GM19438 (cell line): ENCODE measurements at regions not wholly inside any gene's neighbourhood (a gene's known extent, or its start where the extent isn't known, plus 50 kb on each side); places are given as distances from the start of the nearest gene placed in this dataset.
"Not testable (repeated sequence)": the region's sequence is repeated elsewhere in the genome, so short reads cannot be mapped to it uniquely, and the experiment has no call there.

Source experiments
- ATAC-seq: cut with Tn5 transposase; IDR thresholded peaks from one replicate; pipeline ENCODE4 v1.9.1; 2021; ENCODE audit warnings: low read depth; ENCODE audit not compliant: unreplicated experiment

- no peak for ATAC-seq
These were observed 169.1 kb upstream of the TRIB2 start for GRCh38 chr2:12547566-12548170.

- ATAC-seq = no peak
These were observed 167.8 kb upstream of the TRIB2 start for GRCh38 chr2:12548906-12549305.

GRCh38 chr2:12549641-12550040 is 167.1 kb upstream of the TRIB2 start:
- ATAC-seq = no peak

- ATAC-seq = no peak
These were observed 164.6 kb upstream of the TRIB2 start for GRCh38 chr2:12552092-12552491.

- no peak for ATAC-seq
These were observed 162.3 kb upstream of the TRIB2 start for GRCh38 chr2:12554224-12555011.

- ATAC-seq = no peak
These were observed 161.6 kb upstream of the TRIB2 start for GRCh38 chr2:12555012-12555645.

- no peak for ATAC-seq
These were observed 160.0 kb upstream of the TRIB2 start for GRCh38 chr2:12556762-12557161.

- ATAC-seq = no peak
These were observed 159.0 kb upstream of the TRIB2 start for GRCh38 chr2:12557688-12558087.

- no peak for ATAC-seq
These were observed 158.2 kb upstream of the TRIB2 start for GRCh38 chr2:12558519-12558918.

- ATAC-seq = no peak
These were observed 156.1 kb upstream of the TRIB2 start for GRCh38 chr2:12560618-12561017.

- no peak for ATAC-seq
These were observed 149.3 kb upstream of the TRIB2 start for GRCh38 chr2:12567411-12567810.

- ATAC-seq = not testable (repeated sequence)
These were observed 147.2 kb upstream of the TRIB2 start for GRCh38 chr2:12569510-12569909.

- not testable (repeated sequence) for ATAC-seq
These were observed 146.8 kb upstream of the TRIB2 start for GRCh38 chr2:12569929-12570328.

GRCh38 chr2:12577091-12577490 is 139.6 kb upstream of the TRIB2 start:
- no peak for ATAC-seq

GRCh38 chr2:12577567-12578253 is 139.0 kb upstream of the TRIB2 start:
- ATAC-seq = no peak

- ATAC-seq = no peak
These were observed 137.7 kb upstream of the TRIB2 start for GRCh38 chr2:12579018-12579417.

- ATAC-seq = no peak
These were observed 132.4 kb upstream of the TRIB2 start for GRCh38 chr2:12584338-12584737.

- no peak for ATAC-seq
These were observed 131.0 kb upstream of the TRIB2 start for GRCh38 chr2:12585784-12586183.

- no peak for ATAC-seq
These were observed 129.5 kb upstream of the TRIB2 start for GRCh38 chr2:12587228-12587627.

- ATAC-seq = peak; percentile 87
These were observed 128.8 kb upstream of the TRIB2 start for GRCh38 chr2:12587729-12588522.
